ENCODE measurements at regions not wholly inside any gene's neighbourhood (a gene's known extent, or its start where the extent isn't known, plus 50 kb on each side); places are given as distances from the start of the nearest gene placed in this dataset.

GRCh38 chr13:40466272-40466671 is 200.2 kb downstream of the FOXO1 start:
- TF ChIP-seq CTCF (IDR thresholded peaks at IDR 0.05), result no peak

DNA sequence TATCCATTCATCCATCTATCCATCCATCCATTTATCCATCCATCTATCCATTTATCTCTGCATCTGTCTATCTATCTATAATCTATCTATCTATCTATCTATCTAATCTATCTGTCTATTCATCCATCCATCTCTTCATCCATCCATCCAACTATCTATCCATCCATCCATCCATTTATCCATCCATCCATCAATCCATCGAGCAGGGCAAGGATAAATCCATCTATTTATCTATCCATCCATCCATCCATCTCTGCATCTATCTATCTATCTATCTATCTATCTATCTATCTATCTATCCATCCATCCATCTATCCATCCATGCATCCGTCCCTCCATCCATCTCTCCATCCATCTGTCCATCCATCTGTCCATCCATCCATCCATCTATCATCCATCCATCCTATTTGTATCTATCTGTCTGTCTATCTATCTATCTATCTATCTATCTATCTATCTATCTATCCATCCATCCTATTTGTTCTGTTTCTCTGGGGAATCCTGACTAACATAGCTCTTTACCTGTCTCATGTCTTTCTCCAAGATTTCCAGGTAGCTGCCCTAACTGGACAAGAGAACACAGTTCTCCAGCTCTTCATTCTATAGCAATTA is 198.1 kb downstream of the FOXO1 start:
- no peak for TF ChIP-seq CTCF (IDR thresholded peaks at IDR 0.05)

DNA sequence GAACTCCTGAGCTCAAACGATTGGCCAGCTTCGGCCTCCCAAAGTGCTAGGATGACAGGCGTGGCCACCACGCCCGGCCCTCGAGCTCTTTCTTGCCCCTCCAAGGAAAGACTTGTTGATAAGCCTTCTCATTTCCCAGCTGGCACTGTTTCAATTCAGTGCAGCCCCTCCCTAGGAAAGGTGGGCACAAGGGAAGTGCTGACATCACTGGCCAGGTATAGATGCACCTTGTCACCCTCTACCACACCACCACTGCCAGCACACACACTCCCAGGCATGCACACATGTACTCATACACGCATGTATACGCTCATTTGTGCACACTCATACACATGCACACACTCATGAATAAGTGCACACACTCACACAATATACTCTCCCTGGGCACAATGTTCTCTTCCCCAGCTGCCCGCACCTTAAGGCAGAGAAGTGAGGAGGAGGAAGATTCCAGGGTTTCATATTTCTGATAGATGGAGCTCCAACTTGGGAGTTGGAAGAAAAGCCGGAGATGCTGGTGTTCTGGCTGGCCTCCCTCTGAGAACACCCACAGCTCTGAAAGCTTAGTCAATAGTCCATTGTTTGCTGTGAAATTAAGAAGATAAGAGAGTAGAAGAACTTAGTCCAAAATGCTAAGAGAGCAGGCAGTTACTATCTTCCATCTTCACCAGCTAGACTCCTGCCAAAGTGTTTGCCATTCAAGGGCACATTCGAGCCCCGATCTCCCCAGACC is 196.7 kb downstream of the FOXO1 start:
- TF ChIP-seq CTCF (IDR thresholded peaks at IDR 0.05), result no peak

DNA sequence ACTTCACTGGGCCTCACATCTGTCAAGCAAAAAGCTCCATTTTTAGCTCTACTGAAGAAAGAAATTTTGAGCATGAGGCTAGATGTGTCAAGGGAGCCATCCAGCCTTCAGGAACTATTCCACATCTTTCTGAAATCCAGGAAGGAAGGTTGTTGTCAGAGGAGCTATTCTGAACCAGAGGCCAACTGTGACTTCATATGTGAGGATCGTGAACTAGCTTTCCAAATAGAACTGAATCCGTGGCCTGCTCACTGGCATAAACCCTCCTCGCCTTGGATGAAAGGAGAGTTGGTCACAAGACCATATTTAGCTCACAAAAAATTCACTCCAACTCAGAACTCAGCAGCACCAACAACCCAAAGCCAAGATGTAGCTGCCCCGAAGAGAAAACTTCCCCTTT is 195.8 kb downstream of the FOXO1 start:
- TF ChIP-seq CTCF (IDR thresholded peaks at IDR 0.05), result no peak

DNA sequence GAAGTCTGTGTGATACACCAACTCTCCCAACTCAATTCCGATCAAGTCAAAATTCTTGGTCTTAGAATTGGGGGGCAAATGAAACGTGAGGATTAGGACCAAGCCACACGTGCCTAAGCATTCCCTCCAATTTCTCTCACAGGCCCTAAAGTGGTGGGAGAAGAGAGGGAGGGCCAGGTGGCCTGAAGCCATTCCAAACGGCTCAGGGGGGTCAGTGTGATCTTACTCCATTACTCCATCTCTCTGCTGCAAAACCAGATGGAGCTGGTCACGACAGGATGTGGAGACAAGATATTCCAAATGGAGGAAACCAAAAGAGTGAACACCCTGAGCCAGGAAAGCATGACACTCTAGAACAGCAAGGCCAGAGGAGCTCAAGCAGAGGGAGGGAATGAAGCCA is 195.4 kb downstream of the FOXO1 start:
- no peak for TF ChIP-seq CTCF (IDR thresholded peaks at IDR 0.05)

DNA sequence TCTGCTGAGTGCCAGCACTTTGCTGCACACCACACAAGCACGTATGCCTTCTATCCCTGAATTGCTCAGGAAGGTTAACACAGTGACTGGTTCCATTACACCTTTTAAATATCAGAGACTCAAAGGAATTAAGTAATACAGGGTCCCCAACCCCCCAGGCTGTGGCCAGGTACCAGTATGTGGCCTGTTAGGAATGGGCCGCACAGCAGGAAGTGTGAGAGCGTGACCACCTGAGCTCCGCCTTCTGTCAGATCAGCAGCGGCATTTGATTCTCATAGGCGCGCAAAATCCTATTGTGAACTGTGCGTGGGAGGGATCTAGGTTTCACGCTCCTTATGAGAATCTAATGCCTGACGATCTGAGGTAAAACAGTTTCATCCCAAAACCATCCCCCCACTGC is 194.5 kb downstream of the FOXO1 start:
- no peak for TF ChIP-seq CTCF (IDR thresholded peaks at IDR 0.05)

- no peak for TF ChIP-seq CTCF (IDR thresholded peaks at IDR 0.05)
Observed at GRCh38 chr13:40472427-40473220, 193.8 kb downstream of the FOXO1 start.
